ENCODE measurements at regions not wholly inside any gene's neighbourhood (a gene's known extent, or its start where the extent isn't known, plus 50 kb on each side); places are given as distances from the start of the nearest gene placed in this dataset.
A peak's percentile ranks its signal among the peaks of the same experiment; 100 is the strongest.
"Not testable (repeated sequence)": the region's sequence is repeated elsewhere in the genome, so short reads cannot be mapped to it uniquely, and the experiment has no call there.

DNA sequence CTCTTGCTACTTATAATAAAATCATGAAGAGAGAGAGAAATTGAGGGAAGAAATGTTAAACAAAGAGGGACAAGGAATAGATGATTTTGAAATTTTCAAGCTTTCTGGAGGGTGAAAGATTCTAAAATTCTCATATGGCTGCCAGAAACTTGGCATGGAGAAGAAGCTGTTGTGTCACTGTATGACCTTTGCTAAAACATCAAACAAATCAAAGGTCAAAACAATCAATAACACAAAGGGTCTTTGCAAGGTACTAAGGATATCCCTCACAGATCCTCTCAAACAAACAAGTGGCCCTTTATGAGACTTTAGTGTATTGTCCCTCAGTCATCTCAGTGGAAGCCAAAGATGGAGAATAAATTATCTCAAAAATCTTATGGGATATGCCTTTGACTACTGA lies 1039.2 kb upstream of the MIR17HG start:
- H3K4me1 ChIP-seq: no peaks in the 10 kb centered on the region
- H3K9me3 ChIP-seq (replicated peaks): no peaks in the 10 kb centered on the region
- DNase-seq: no peak

DNA sequence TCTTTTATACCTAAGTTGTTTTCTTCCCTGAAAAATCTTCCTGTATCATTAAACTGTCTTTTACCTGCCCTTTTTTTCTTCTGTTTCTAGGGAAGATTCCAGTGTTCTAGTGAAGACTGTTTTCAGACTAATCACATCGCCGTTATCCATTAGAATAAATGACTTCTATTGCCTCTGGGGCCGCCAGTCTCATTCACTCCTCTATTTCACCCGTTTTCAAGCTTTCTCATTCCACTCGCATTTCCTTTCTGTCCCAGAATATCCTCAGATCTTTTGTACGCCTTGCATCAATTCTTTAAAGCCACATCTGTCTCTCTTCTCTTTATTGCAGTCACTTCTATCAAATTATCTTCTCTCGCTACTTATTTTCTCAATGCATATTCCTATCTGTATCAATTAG lies 1035.6 kb upstream of the MIR17HG start:
- no peak for DNase-seq
- H3K9me3 ChIP-seq (replicated peaks): no peaks in the 10 kb centered on the region
- no peak overlapping the region for H3K27ac ChIP-seq
- no peaks in the 10 kb centered on the region for H3K27me3 ChIP-seq
- H3K4me3 ChIP-seq: no peak overlapping the region
- peaks cover 7% of the 10 kb centered on the region for H3K4me1 ChIP-seq
- no peaks in the 10 kb centered on the region for H3K36me3 ChIP-seq

More for the DNA sequence above, 1039.2 kb upstream of the MIR17HG start:
- no peaks in the 10 kb centered on the region for H3K27me3 ChIP-seq
- H3K27ac ChIP-seq: no peak overlapping the region
- H3K36me3 ChIP-seq: no peaks in the 10 kb centered on the region
- H3K4me3 ChIP-seq: no peak overlapping the region

DNA sequence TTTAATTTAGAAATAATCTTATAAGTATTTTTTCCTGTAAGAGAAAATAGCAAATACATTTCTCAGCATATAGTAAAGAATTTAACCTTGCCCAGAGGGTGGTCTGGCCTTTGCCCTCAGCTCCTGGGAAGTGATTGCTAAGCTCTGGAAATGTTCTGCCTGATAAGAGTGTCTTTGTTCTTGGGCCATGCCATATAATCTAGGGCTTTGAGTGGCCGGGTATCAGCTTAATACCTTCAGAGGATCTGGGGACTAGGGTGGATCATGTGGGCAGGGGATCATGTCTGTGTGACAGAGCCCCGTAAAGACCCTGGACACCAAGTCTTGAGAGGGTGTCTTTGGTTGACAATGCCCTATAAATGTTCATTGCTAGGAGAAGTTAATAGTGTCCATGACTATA lies 1032.4 kb upstream of the MIR17HG start:
- Histone ChIP-seq H3K27me3 (no peaks in the 10 kb centered on the region), H3K27ac (no peak overlapping the region)

DNA sequence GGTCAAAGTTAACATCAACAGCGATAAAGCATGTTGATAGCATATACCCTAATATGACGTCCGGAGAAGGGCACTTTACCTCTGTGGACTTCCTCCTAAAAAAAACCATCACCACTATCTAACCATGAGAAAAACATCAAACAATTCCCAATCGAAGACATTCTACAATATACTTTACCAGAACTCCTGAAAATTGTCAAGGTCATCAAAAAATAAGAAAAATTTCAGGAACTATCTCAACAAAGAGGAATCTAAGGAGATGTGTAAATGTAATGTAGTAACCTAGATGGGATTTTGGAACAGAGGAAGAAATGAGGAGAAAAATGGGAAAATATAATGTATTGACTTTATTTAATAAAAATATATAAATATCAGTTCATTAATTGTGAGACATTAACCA lies 1026.8 kb upstream of the MIR17HG start:
- peaks cover 6% of the 10 kb centered on the region; the same call in 1 of the 2 replicates for H3K4me1 ChIP-seq
- DNase-seq: no peak
- no peak overlapping the region for H3K27ac ChIP-seq
- no peaks in the 10 kb centered on the region for H3K27me3 ChIP-seq
- H3K4me3 ChIP-seq: no peak overlapping the region
- H3K36me3 ChIP-seq: no peaks in the 10 kb centered on the region
- no peaks in the 10 kb centered on the region for H3K9me3 ChIP-seq (replicated peaks)

More for the DNA sequence above, 1032.4 kb upstream of the MIR17HG start:
- no peaks in the 10 kb centered on the region for H3K9me3 ChIP-seq (replicated peaks)
- peak; percentile 49 to 72 for DNase-seq
- H3K4me1 ChIP-seq: peaks cover 7% of the 10 kb centered on the region
- no peak overlapping the region for H3K4me3 ChIP-seq
- no peaks in the 10 kb centered on the region for H3K36me3 ChIP-seq

DNA sequence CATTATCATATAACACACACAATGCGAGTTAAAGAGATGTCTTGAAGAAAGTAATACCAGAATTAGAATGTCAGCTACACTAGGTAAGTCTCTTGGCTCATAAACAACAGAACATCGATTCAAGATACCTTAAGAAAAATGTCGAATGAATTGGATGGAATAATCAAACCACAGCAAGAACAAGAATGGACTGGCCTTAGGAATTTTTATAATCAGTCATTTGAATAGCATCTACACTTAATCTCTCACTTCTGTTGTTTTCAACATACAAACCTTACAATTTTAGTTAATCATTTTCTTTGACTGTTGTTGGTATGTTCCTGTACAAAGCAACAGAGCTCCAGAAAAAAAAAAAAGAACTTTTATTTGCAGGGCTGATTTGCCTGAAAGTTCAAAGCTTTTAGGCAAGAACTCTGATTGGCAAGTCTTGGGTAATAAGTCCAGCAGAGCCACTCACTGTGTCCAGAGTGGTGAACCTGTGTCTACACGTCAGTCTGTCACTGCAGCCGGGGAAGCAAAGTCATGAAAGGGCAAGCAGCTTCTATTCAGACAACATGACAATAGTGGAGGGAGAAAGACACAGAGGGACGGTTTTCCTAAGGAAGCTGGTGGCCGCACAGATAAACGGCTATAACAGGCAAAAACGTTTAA lies 1026.1 kb upstream of the MIR17HG start:
- peak in 1 of 2 experiments; percentile 14 for DNase-seq
- no peaks in the 10 kb centered on the region for H3K36me3 ChIP-seq
- no peak overlapping the region for H3K27ac ChIP-seq
- H3K4me3 ChIP-seq: no peak overlapping the region
- no peaks in the 10 kb centered on the region for H3K27me3 ChIP-seq
- H3K9me3 ChIP-seq (replicated peaks): no peaks in the 10 kb centered on the region
- peaks cover 8% of the 10 kb centered on the region; the same call in 1 of the 2 replicates for H3K4me1 ChIP-seq

DNA sequence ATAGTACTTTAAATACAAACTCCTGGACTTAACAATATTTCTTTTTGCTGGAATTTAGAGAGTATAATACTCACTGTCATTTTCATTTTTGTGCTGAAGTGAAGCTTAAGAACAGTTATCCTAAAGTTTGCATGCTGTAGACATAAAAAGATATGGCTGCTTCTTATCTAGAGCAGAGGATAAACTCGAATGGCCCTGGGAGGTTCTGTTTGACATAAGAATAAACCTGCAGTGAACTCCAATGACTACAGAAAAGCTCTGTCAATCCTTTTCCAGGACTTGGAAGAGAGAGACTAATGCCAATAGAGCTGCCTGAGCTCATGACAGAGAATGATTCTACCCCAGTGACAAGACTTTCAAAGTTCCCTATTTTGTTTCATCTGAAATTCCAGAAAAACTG lies 1017.8 kb upstream of the MIR17HG start:
- DNase-seq: no peak
- Histone ChIP-seq H3K4me1 (0 out of 2 replicates have a peak, but pooled peaks cover 3% of the 10 kb centered on the region), H3K36me3 (no peaks in the 10 kb centered on the region), H3K27me3 (no peaks in the 10 kb centered on the region), H3K9me3 (replicated peaks) (no peaks in the 10 kb centered on the region), H3K4me3 (no peak overlapping the region), H3K27ac (no peak overlapping the region)

DNA sequence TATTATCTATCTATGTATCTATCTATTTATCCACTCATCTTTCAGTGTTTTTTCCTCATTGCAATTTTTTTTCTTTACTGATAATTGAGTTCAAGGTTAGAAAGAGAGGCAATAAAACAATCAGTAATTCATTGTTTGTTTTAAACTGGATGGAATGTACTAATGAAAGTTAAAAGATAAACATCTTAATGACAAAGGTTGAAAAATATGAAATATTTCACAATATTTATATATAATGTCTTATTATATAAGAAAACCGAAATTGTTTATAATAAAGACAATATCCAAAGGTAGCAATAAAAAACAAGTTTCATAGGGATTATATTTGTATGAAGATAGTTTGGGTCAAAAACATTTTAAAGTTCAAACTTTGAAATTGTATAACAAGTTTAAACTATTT lies 1015.5 kb upstream of the MIR17HG start:
- Histone ChIP-seq H3K27ac (no peak overlapping the region), H3K9me3 (replicated peaks) (no peaks in the 10 kb centered on the region), H3K36me3 (no peaks in the 10 kb centered on the region), H3K4me3 (no peak overlapping the region), H3K4me1 (no peaks in the 10 kb centered on the region), H3K27me3 (no peaks in the 10 kb centered on the region)
- DNase-seq: no peak

DNA sequence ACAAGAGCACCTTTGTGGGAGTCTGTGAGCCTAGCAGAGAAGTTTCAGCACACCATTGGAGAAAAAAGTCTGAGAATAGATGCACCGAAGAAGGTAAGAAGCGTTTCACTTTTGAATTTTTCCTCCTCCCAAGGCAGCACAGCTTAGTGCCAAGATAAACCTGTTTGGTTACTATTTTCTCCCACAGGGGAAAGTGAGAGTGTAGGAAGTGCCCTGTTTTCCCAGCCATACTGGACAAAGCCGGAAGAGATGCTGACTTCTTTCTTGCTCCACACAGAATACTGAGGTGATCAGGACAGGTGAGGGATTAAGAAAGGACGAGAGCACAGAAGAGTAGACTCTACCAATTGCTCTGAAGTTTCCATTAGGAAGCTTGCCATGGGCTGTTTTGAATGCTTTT lies 1011.0 kb upstream of the MIR17HG start:
- no peaks in the 10 kb centered on the region; the same call in 1 of the 2 replicates for H3K9me3 ChIP-seq (replicated peaks)
- H3K4me3 ChIP-seq: no peak overlapping the region
- no peak for DNase-seq
- no peak overlapping the region for H3K27ac ChIP-seq
- no peaks in the 10 kb centered on the region for H3K27me3 ChIP-seq
- H3K36me3 ChIP-seq: no peaks in the 10 kb centered on the region
- H3K4me1 ChIP-seq: no peaks in the 10 kb centered on the region

DNA sequence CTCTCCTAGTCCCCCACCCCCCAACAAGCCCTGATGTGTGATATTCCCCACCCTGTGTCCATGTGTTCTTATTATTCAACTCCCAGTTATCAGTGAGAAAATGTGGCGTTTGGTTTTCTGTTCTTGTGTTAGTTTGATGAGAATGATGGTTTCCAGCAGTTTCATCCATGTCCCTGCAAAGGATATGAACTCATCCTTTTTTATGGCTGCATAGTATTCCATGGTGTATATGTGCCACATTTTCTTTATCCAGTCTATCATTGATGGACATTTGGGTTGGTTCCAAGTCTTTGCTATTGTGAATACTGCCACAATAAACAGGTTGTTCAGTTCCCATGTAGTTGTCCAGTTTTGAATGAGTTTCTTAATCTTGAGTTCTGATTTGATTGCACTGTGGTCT lies 1006.1 kb upstream of the MIR17HG start:
- H3K4me1 ChIP-seq; H3K27me3 ChIP-seq; H3K36me3 ChIP-seq; DNase-seq; H3K27ac ChIP-seq; H3K4me3 ChIP-seq; H3K9me3 ChIP-seq (replicated peaks): not testable (repeated sequence)

DNA sequence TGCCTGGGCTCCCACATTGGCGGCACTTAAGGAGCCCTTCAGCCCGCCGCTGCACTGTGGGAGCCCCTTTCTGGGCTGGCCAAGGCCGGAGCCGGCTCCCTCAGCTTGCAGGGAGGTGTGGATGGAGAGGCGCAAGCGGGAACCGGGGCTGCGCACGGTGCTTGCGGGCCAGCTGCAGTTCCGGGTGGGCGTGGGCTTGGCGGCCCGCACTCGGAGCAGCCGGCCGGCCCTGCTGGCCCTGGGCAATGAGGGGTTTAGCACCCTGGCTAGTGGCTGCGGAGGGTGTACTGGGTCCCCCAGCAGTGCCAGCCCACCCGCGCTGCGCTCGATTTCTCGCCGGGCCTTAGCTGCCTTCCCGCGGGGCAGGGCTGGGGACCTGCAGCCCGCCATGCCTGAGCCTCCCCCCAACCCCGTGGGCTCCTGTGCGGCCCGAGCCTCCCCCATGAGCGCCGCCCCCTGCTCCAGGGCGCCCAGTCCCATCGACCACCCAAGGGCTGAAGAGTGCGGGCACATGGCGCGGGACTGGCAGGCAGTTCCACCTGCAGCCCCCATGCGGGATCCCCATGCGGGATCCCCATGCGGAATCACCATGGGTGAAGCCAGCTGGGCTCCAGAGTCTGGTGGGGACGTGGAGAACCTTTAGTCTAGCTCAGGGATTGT lies 998.9 kb upstream of the MIR17HG start:
- H3K4me1 ChIP-seq; H3K4me3 ChIP-seq; H3K27ac ChIP-seq; H3K36me3 ChIP-seq; H3K27me3 ChIP-seq; DNase-seq; H3K9me3 ChIP-seq (replicated peaks): not testable (repeated sequence)

DNA sequence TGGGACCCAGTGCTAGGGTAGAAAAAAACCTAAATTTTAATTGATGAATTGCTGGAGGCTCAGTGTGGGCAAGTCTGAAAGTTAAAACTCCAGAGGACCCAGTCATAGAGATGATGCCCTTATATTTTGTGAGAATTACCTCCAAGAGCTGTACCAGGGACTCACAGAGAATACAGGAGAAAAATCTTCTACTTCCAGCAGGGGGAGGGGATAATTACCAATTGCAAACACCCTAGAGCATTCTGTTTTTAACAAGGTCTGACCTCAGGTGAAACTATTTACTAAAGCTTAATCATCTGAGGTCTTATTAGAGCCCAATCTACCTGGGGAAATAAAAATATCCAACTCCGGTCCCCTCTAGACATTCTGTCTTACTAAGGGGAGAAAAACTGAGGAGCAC lies 994.7 kb upstream of the MIR17HG start:
- Histone ChIP-seq H3K4me1 (no peaks in the 10 kb centered on the region), H3K4me3 (no peak overlapping the region), H3K36me3 (no peaks in the 10 kb centered on the region), H3K27ac (no peak overlapping the region), H3K9me3 (replicated peaks) (no peaks in the 10 kb centered on the region), H3K27me3 (no peaks in the 10 kb centered on the region)
- no peak for DNase-seq

DNA sequence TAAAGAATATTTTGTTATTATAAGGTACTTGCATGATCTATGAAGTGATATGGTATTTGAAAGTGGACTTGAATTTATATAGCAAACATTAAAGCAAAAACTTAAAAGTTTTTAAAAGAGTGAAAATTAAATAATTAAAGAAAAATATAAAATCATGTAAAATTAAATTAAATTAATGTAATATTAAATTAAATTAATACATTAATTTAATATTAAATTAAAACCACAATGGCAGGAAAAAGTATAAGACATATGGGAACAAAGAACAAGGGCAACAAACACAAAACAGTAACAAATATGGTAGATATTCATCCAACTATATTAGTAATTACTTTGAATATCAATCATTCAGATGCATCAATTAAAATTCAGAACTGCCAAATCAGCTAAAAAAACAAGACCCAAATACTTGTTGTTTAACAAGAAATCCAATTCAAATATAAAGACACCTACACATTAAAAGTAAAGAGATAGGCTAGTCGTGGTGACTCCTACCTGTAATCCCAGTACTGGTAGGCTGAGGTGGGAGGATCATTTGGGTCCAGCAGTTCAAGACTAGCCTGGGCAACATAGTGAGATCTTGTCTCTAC lies 992.2 kb upstream of the MIR17HG start:
- H3K4me1 ChIP-seq: no peaks in the 10 kb centered on the region
- DNase-seq: no peak
- H3K27ac ChIP-seq: no peak overlapping the region
- H3K4me3 ChIP-seq: no peak overlapping the region
- H3K36me3 ChIP-seq: no peaks in the 10 kb centered on the region
- H3K27me3 ChIP-seq: no peaks in the 10 kb centered on the region
- H3K9me3 ChIP-seq (replicated peaks): no peaks in the 10 kb centered on the region

DNA sequence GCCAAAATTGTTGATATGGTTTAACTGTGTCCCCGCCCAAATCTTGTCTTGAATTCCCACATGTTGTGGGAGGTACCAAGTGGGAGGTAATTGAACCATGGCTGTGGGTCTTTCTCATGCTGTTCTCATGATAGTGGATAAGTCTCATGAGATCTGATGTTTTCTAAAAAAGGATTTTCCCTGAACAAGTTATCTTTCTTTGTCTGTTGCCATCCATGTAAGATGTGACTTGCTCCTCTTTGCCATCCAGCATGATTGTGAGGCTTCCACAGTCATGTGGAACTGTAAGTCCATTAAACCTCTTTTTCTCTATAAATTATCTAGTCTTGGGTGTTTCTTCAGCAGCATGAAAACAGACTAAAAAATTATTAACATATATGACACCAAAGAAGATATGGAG lies 986.7 kb upstream of the MIR17HG start:
- Histone ChIP-seq H3K9me3 (replicated peaks) (no peaks in the 10 kb centered on the region), H3K4me3 (no peak overlapping the region), H3K4me1 (no peaks in the 10 kb centered on the region), H3K27me3 (no peaks in the 10 kb centered on the region), H3K27ac (no peak overlapping the region), H3K36me3 (no peaks in the 10 kb centered on the region)
- no peak for DNase-seq

DNA sequence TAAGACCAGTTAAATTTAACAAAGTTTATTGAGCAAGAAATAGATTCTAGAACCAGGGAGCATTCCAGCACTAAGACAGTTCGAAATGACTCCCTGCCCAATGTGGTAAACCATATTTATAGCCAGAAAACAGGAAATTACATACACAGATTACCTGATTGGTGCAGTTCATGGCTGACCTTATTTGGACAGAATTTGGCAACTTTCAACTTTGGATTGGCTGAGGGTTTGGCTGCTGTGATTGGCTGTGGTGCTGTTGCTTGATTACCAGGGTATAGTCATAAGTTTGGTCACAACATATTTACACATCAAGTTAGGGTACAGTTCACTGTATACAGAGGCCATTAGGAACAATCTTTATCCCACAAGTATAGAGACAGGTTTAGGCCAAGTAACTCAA lies 984.8 kb upstream of the MIR17HG start:
- DNase-seq: no peak
- H3K4me1 ChIP-seq: no peaks in the 10 kb centered on the region
- H3K9me3 ChIP-seq (replicated peaks): no peaks in the 10 kb centered on the region
- H3K36me3 ChIP-seq: no peaks in the 10 kb centered on the region
- H3K27ac ChIP-seq: no peak overlapping the region
- no peak overlapping the region for H3K4me3 ChIP-seq
- H3K27me3 ChIP-seq: no peaks in the 10 kb centered on the region

DNA sequence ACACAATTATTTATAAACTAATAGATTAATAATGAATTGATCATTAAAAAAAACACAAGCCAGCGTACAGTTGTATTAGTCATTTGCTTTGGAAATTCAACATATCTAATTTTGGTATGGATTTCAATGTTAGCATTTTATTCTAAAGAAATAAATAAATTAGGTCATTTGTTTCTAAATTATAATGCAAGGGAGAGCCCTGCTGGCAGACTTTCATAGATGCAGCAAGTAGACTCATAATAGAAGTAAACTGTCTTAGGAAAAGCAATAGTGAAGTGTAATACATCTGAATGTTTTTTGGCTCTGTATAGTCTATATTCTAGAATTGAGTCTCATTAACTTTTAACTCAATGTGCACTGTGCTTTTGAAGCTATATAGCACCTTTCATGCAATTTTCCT lies 982.4 kb upstream of the MIR17HG start:
- Histone ChIP-seq H3K4me3 (no peak overlapping the region), H3K9me3 (replicated peaks) (no peaks in the 10 kb centered on the region), H3K4me1 (no peaks in the 10 kb centered on the region), H3K27ac (no peak overlapping the region), H3K36me3 (no peaks in the 10 kb centered on the region), H3K27me3 (no peaks in the 10 kb centered on the region)
- DNase-seq: no peak

DNA sequence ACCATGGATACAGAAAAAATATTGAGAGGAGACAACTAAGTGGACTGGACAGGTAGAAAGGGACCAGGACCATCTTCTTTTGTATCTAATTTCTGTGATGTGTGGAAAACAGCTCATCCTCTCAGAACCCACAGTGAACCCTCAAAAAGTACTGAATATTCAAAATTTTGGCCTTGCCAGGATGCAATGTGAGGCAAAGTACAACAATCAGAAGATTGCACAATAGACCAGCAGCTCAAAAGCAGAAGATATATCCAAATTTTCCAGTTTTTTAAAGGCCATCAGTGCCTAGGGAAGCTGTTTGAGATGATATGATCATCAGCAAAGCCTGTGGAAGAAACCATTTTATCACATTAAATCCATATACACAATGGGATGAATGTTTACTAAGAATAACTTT lies 973.3 kb upstream of the MIR17HG start:
- Histone ChIP-seq H3K4me1 (no peaks in the 10 kb centered on the region), H3K4me3 (no peak overlapping the region), H3K27ac (no peak overlapping the region), H3K27me3 (no peaks in the 10 kb centered on the region), H3K36me3 (no peaks in the 10 kb centered on the region), H3K9me3 (replicated peaks) (no peaks in the 10 kb centered on the region)
- no peak for DNase-seq
